ENCODE measurements at regions not wholly inside any gene's neighbourhood (a gene's known extent, or its start where the extent isn't known, plus 50 kb on each side); places are given as distances from the start of the nearest gene placed in this dataset.

GRCh38 chr6:43941174-43941573, 171.2 kb downstream of the VEGFA start:
- TF ChIP-seq CTCF (IDR thresholded peaks at IDR 0.05; ENCODE audit: low read length, missing control alignments), result no peak
- no peak for DNase-seq (ENCODE audit: low read depth)
- no peak overlapping the region for H3K4me3 ChIP-seq (replicated peaks; ENCODE audit: low read depth, low read length)

- no peak for DNase-seq (ENCODE audit: low read depth)
- no peak for TF ChIP-seq CTCF (IDR thresholded peaks at IDR 0.05; ENCODE audit: low read length, missing control alignments)
- no peak overlapping the region for H3K4me3 ChIP-seq (replicated peaks; ENCODE audit: low read depth, low read length)
Observed at GRCh38 chr6:43940393-43941087, 170.5 kb downstream of the VEGFA start.

GRCh38 chr6:43940071-43940392, 170.0 kb downstream of the VEGFA start:
- TF ChIP-seq CTCF (IDR thresholded peaks at IDR 0.05; ENCODE audit: low read length, missing control alignments), result no peak
- no peak overlapping the region for H3K4me3 ChIP-seq (replicated peaks; ENCODE audit: low read depth, low read length)
- no peak for DNase-seq (ENCODE audit: low read depth)

GRCh38 chr6:43939281-43940070, 169.5 kb downstream of the VEGFA start:
- TF ChIP-seq CTCF (IDR thresholded peaks at IDR 0.05; ENCODE audit: low read length, missing control alignments), result no peak
- no peak for DNase-seq (ENCODE audit: low read depth)
- H3K4me3 ChIP-seq (replicated peaks; ENCODE audit: low read depth, low read length), result no peak overlapping the region

GRCh38 chr6:43938178-43939105, 168.4 kb downstream of the VEGFA start:
- no peak for DNase-seq (ENCODE audit: low read depth)
- no peak for TF ChIP-seq CTCF (IDR thresholded peaks at IDR 0.05; ENCODE audit: low read length, missing control alignments)
- no peak overlapping the region for H3K4me3 ChIP-seq (replicated peaks; ENCODE audit: low read depth, low read length)

GRCh38 chr6:43937236-43938177, 167.5 kb downstream of the VEGFA start:
- no peak for DNase-seq (ENCODE audit: low read depth)
- H3K4me3 ChIP-seq (replicated peaks; ENCODE audit: low read depth, low read length), result no peak overlapping the region
- no peak for TF ChIP-seq CTCF (IDR thresholded peaks at IDR 0.05; ENCODE audit: low read length, missing control alignments)

Measured in fibroblast of pulmonary artery (primary cell).